ENCODE measurements at regions not wholly inside any gene's neighbourhood (a gene's known extent, or its start where the extent isn't known, plus 50 kb on each side); places are given as distances from the start of the nearest gene placed in this dataset.

DNA sequence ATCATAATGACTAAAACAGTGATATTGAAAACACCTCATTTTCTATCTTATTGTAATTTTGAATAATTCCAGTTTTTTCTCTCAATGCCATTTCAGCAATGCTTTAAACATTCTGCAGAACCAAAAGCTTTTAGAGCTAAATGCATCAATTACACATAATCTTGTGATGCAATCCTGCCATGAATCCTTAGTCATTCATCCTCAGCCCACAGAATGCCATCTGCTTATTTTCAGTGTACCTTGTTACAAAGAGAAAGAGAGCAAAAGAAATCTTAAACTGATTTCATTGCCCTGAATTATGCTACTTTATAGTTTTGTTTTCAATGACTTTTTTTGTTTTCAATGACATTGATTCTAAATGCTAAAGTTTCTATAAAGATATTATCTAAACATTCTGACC, 1234.8 kb upstream of the C9orf72 start:
- TF ChIP-seq, protein P1, sequence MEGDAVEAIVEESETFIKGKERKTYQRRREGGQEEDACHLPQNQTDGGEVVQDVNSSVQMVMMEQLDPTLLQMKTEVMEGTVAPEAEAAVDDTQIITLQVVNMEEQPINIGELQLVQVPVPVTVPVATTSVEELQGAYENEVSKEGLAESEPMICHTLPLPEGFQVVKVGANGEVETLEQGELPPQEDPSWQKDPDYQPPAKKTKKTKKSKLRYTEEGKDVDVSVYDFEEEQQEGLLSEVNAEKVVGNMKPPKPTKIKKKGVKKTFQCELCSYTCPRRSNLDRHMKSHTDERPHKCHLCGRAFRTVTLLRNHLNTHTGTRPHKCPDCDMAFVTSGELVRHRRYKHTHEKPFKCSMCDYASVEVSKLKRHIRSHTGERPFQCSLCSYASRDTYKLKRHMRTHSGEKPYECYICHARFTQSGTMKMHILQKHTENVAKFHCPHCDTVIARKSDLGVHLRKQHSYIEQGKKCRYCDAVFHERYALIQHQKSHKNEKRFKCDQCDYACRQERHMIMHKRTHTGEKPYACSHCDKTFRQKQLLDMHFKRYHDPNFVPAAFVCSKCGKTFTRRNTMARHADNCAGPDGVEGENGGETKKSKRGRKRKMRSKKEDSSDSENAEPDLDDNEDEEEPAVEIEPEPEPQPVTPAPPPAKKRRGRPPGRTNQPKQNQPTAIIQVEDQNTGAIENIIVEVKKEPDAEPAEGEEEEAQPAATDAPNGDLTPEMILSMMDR (IDR thresholded peaks at IDR 0.05 in 2 of 3, conservative IDR thresholded peaks at IDR 0.05 in 1 of 3; ENCODE audit: borderline replicate concordance in 1 of 3, insufficient read depth in 1 of 3, low read depth in 2 of 3, low read length in 2 of 3) = no peak
- TF ChIP-seq EZH2phosphoT487 (IDR thresholded peaks at IDR 0.05; ENCODE audit: borderline replicate concordance) (no peak), POLR2AphosphoS5 (IDR thresholded peaks at IDR 0.05; ENCODE audit: low read depth, low read length) (no peak), SIN3A (IDR thresholded peaks at IDR 0.05; ENCODE audit: low read depth) (no peak), POLR2A (IDR thresholded peaks at IDR 0.05; ENCODE audit: borderline replicate concordance, extremely low read depth, insufficient read depth, insufficient read length) (no peak)
- TF ChIP-seq, protein P2, sequence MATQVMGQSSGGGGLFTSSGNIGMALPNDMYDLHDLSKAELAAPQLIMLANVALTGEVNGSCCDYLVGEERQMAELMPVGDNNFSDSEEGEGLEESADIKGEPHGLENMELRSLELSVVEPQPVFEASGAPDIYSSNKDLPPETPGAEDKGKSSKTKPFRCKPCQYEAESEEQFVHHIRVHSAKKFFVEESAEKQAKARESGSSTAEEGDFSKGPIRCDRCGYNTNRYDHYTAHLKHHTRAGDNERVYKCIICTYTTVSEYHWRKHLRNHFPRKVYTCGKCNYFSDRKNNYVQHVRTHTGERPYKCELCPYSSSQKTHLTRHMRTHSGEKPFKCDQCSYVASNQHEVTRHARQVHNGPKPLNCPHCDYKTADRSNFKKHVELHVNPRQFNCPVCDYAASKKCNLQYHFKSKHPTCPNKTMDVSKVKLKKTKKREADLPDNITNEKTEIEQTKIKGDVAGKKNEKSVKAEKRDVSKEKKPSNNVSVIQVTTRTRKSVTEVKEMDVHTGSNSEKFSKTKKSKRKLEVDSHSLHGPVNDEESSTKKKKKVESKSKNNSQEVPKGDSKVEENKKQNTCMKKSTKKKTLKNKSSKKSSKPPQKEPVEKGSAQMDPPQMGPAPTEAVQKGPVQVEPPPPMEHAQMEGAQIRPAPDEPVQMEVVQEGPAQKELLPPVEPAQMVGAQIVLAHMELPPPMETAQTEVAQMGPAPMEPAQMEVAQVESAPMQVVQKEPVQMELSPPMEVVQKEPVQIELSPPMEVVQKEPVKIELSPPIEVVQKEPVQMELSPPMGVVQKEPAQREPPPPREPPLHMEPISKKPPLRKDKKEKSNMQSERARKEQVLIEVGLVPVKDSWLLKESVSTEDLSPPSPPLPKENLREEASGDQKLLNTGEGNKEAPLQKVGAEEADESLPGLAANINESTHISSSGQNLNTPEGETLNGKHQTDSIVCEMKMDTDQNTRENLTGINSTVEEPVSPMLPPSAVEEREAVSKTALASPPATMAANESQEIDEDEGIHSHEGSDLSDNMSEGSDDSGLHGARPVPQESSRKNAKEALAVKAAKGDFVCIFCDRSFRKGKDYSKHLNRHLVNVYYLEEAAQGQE (IDR thresholded peaks at IDR 0.05; ENCODE audit: low read depth) = no peak
- TF ChIP-seq, protein P3, sequence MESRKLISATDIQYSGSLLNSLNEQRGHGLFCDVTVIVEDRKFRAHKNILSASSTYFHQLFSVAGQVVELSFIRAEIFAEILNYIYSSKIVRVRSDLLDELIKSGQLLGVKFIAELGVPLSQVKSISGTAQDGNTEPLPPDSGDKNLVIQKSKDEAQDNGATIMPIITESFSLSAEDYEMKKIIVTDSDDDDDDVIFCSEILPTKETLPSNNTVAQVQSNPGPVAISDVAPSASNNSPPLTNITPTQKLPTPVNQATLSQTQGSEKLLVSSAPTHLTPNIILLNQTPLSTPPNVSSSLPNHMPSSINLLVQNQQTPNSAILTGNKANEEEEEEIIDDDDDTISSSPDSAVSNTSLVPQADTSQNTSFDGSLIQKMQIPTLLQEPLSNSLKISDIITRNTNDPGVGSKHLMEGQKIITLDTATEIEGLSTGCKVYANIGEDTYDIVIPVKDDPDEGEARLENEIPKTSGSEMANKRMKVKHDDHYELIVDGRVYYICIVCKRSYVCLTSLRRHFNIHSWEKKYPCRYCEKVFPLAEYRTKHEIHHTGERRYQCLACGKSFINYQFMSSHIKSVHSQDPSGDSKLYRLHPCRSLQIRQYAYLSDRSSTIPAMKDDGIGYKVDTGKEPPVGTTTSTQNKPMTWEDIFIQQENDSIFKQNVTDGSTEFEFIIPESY (IDR thresholded peaks at IDR 0.05; ENCODE audit: extremely low read depth, insufficient replicate concordance, low read length) = no peak
